ENCODE measurements at regions not wholly inside any gene's neighbourhood (a gene's known extent, or its start where the extent isn't known, plus 50 kb on each side); places are given as distances from the start of the nearest gene placed in this dataset.

DNA sequence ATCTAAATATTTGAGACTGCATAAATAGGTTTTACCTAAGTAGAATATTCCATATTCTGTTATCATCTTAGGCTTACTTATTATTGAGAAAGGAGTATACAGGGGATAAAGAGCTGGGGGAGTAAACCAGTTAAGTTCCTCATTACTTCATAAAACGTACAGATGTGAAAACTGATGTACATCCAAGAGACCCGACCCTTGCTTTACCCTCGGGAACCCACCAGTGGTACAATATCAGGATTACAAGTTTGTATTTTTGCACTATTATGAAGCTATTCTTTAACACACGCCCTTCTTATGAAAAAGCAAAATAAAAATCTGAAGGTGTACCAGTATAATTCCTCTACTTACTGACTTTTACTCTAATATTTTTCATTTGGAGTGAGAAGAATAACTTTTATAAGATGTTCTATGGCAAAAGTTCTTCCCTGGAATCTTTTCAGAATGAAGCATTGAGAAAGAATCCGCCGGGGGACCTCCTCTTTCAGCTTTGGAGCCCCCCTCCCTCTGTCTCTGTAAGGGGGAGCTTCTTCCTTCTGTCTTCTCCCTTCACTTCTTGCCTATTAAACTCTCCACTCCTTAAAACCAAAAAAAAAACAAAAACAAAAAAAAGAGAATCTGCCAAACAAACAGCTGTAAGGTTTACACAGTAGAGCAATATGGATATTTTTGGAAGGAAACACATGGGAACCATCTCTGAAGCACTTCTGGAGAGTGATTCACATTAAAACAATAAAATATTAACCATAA lies 550.0 kb downstream of the TNS3 start:
- Histone ChIP-seq H3K36me3 (no peaks in the 10 kb centered on the region), H3K4me1 (replicated peaks) (no peaks in the 10 kb centered on the region), H3K27ac (no peak overlapping the region), H3K4me3 (no peak overlapping the region), H3K9me3 (no peaks in the 10 kb centered on the region), H3K27me3 (replicated peaks; ENCODE audit: insufficient read depth) (no peaks in the 10 kb centered on the region)
- intact Hi-C loops (cut with DNase I), result no loop called here
- 55% methylated on average over 6 of the region's 6 CpGs for whole genome bisulfite sequencing
- no peak for DNase-seq (ENCODE audit: low spot score)
- TF ChIP-seq POLR2A (IDR thresholded peaks at IDR 0.05) (no peak), POLR2AphosphoS5 (IDR thresholded peaks at IDR 0.05) (no peak)
- TF ChIP-seq, protein P1, sequence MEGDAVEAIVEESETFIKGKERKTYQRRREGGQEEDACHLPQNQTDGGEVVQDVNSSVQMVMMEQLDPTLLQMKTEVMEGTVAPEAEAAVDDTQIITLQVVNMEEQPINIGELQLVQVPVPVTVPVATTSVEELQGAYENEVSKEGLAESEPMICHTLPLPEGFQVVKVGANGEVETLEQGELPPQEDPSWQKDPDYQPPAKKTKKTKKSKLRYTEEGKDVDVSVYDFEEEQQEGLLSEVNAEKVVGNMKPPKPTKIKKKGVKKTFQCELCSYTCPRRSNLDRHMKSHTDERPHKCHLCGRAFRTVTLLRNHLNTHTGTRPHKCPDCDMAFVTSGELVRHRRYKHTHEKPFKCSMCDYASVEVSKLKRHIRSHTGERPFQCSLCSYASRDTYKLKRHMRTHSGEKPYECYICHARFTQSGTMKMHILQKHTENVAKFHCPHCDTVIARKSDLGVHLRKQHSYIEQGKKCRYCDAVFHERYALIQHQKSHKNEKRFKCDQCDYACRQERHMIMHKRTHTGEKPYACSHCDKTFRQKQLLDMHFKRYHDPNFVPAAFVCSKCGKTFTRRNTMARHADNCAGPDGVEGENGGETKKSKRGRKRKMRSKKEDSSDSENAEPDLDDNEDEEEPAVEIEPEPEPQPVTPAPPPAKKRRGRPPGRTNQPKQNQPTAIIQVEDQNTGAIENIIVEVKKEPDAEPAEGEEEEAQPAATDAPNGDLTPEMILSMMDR (IDR thresholded peaks at IDR 0.05), result no peak

DNA sequence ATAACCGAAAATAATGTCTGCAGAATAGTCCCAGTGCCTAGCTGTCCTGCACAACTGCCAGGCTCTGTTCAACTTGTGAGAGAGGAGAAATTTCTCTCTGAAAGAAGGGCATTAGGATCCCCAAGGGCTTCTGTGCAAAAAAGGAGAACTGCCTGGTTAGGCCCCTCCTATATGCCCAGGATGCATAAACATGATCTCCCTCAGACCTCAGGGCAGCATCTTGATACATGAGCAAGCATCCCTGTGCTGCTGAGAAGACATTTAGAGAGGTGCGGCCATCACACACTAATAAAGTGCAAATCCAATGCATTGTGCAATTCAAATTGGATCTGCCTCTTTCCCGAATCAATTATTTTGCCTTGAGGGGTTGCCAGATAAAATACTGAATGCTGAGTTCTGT lies 553.6 kb downstream of the TNS3 start:
- no peak overlapping the region for H3K4me3 ChIP-seq
- no peak for TF ChIP-seq POLR2A (IDR thresholded peaks at IDR 0.05)
- TF ChIP-seq, protein P1 (IDR thresholded peaks at IDR 0.05), result no peak
- no peak for TF ChIP-seq POLR2AphosphoS5 (IDR thresholded peaks at IDR 0.05)
- H3K27ac ChIP-seq, result no peak overlapping the region
- intact Hi-C loops (cut with DNase I), result no loop called here
- H3K27me3 ChIP-seq (replicated peaks; ENCODE audit: insufficient read depth), result no peaks in the 10 kb centered on the region
- no peak for DNase-seq (ENCODE audit: low spot score)
- no peaks in the 10 kb centered on the region for H3K9me3 ChIP-seq
- no peaks in the 10 kb centered on the region for H3K36me3 ChIP-seq
- H3K4me1 ChIP-seq (replicated peaks), result no peaks in the 10 kb centered on the region
- 70% methylated on average over 3 of the region's 3 CpGs for WGBS

DNA sequence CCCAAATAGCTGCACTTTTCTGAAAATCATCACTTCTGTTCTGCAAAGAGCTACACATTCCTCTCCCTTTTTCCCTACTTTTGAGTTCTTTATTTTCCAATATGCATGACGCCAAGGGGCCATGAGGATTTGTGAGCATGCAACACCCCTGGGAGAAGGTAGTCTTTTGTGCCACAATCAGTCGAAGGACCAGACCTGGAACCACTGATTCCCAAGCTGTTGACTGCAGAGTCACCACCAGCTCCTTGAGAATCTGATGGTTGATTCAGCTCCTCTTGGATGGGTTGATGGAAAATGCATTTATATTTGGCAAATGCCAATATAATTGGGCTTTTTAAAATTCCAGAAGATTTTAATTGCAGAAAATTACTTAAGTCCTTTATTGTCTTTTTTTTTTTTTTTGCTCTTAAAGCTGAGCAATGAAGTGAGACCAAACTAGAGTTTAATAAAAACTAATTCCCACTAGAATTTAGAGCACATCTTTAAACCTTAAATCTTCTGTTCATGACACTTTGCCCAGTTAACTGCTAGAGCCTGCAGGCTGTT lies 554.1 kb downstream of the TNS3 start:
- TF ChIP-seq POLR2AphosphoS5 (IDR thresholded peaks at IDR 0.05), result no peak
- TF ChIP-seq, protein P1 (IDR thresholded peaks at IDR 0.05), result no peak
- Histone ChIP-seq H3K36me3 (no peaks in the 10 kb centered on the region), H3K27me3 (replicated peaks; ENCODE audit: insufficient read depth) (no peaks in the 10 kb centered on the region), H3K4me1 (replicated peaks) (no peaks in the 10 kb centered on the region), H3K27ac (no peak overlapping the region), H3K4me3 (no peak overlapping the region), H3K9me3 (no peaks in the 10 kb centered on the region)
- DNase-seq (ENCODE audit: low spot score), result no peak
- intact Hi-C loops (cut with DNase I), result no loop called here
- WGBS, result 93% methylated on average over 2 of the region's 2 CpGs

GRCh38 chr7:47026780-47027361 lies 555.0 kb downstream of the TNS3 start:
- Histone ChIP-seq H3K27me3 (replicated peaks; ENCODE audit: insufficient read depth) (no peaks in the 10 kb centered on the region), H3K27ac (no peak overlapping the region), H3K9me3 (no peaks in the 10 kb centered on the region), H3K36me3 (no peaks in the 10 kb centered on the region), H3K4me1 (replicated peaks) (no peaks in the 10 kb centered on the region), H3K4me3 (no peak overlapping the region)
- DNase-seq (ENCODE audit: low spot score), result no peak
- 51% methylated on average over 5 of the region's 5 CpGs for WGBS
- intact Hi-C loops (cut with DNase I), result no loop called here
- TF ChIP-seq, protein P1 (IDR thresholded peaks at IDR 0.05), result no peak
- TF ChIP-seq POLR2A (IDR thresholded peaks at IDR 0.05) (no peak), POLR2AphosphoS5 (IDR thresholded peaks at IDR 0.05) (no peak)

DNA sequence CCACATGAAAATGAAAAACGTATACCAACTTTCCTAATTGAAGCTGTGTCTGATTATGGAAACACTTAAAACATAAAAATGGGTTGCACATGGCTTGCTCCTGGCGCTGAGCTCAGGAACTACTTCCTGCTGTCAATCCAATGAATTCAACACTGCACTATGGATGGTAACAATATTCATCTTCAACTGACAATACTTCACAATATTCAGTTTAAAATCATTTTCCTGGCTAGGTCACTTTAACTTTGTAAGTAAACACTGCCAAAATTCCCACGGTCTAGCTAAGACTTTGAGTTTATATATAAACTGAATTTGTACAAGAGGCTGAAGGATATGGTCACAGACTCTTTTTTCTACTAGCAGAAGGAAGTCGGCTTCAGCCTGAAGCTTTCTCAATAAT lies 556.9 kb downstream of the TNS3 start:
- TF ChIP-seq, protein P1 (IDR thresholded peaks at IDR 0.05), result no peak
- TF ChIP-seq POLR2A (IDR thresholded peaks at IDR 0.05), result no peak
- TF ChIP-seq POLR2AphosphoS5 (IDR thresholded peaks at IDR 0.05), result no peak
- Histone ChIP-seq H3K36me3 (no peaks in the 10 kb centered on the region), H3K4me1 (replicated peaks) (no peaks in the 10 kb centered on the region), H3K27ac (no peak overlapping the region), H3K27me3 (replicated peaks; ENCODE audit: insufficient read depth) (no peaks in the 10 kb centered on the region), H3K9me3 (no peaks in the 10 kb centered on the region), H3K4me3 (no peak overlapping the region)
- no peak for DNase-seq (ENCODE audit: low spot score)
- intact Hi-C loops (cut with DNase I), result no loop called here
- WGBS, result 61% methylated on average over 4 of the region's 4 CpGs
